ENCODE measurements at regions not wholly inside any gene's neighbourhood (a gene's known extent, or its start where the extent isn't known, plus 50 kb on each side); places are given as distances from the start of the nearest gene placed in this dataset.

GRCh38 chr5:83831834-83832233 is 111.2 kb upstream of the HAPLN1 start:
- H3K4me3 ChIP-seq = no peak overlapping the region
- TF ChIP-seq TARDBP (IDR thresholded peaks at IDR 0.05; ENCODE audit: borderline replicate concordance) (no peak), YY1 (IDR thresholded peaks at IDR 0.05; ENCODE audit: low read depth, low read length) (no peak), IRF5 (IDR thresholded peaks at IDR 0.05; ENCODE audit: borderline replicate concordance) (no peak), ATF3 (IDR thresholded peaks at IDR 0.05; ENCODE audit: borderline replicate concordance, extremely low read depth, low read depth, low read length) (no peak)
- no peak for FAIRE-seq
- ATAC-seq = no peak
- no peaks in the 10 kb centered on the region for H4K20me1 ChIP-seq (ENCODE audit: control insufficient read depth, insufficient read depth)
- H3K9ac ChIP-seq (ENCODE audit: control insufficient read depth, insufficient read depth, low read length) = no peak overlapping the region
- no peak overlapping the region for H2AFZ ChIP-seq (ENCODE audit: control insufficient read depth, low read depth, low read length)
- WGBS (ENCODE audit: insufficient coverage, insufficient replicate concordance, low lambda C conversion rate, missing lambda C conversion rate) = 94% methylated on average over 1 of the region's 1 CpG
- ChIA-PET CTCF (no interaction called here), POLR2A (interaction anchor here (0.6 kb wide), 1 partner anchor 1568 kb away, joined by 3 read pairs; no protein-coding TSS in a partner anchor), RAD21 (ENCODE audit: unreplicated experiment) (no interaction called here), SMC1A (ENCODE audit: uncharacterized antibody, unreplicated experiment) (no interaction called here)
- no peaks in the 10 kb centered on the region for H3K36me3 ChIP-seq (ENCODE audit: control insufficient read depth in 2 of 2, insufficient read depth in 2 of 2, low read length in 1 of 2)
- intact Hi-C loops (cut with micrococcal nuclease; ENCODE audit: unreplicated experiment) = no loop called here
- no peaks in the 10 kb centered on the region for H3K9me3 ChIP-seq (replicated peaks; ENCODE audit: control insufficient read depth, insufficient read depth, low read length)
- BruUV-seq (replicated peaks) = no TSS peak
- no peak overlapping the region for H3K27ac ChIP-seq (ENCODE audit: control insufficient read depth, insufficient read depth)
- H3K4me2 ChIP-seq (ENCODE audit: control insufficient read depth, insufficient read depth) = no peak overlapping the region
- no peak for DNase-seq (ENCODE audit: low read depth, low spot score)
- H3K27me3 ChIP-seq (replicated peaks in 1 of 2; ENCODE audit: control insufficient read depth in 2 of 2, insufficient read depth in 2 of 2, low read length in 1 of 2) = no peaks in the 10 kb centered on the region
- no peaks in the 10 kb centered on the region for H3K79me2 ChIP-seq (ENCODE audit: control insufficient read depth, insufficient read depth, low read length)
- in situ Hi-C loops (cut with MboI) = no loop called here
- no peaks in the 10 kb centered on the region for H3K4me1 ChIP-seq (ENCODE audit: control insufficient read depth, insufficient read depth, low read length)

GRCh38 chr5:83827111-83827557 is 106.5 kb upstream of the HAPLN1 start:
- TF ChIP-seq IRF3 (IDR thresholded peaks at IDR 0.05) (no peak), WRNIP1 (IDR thresholded peaks at IDR 0.05; ENCODE audit: borderline replicate concordance, low read depth, low read length) (no peak), SMAD1 (IDR thresholded peaks at IDR 0.05; ENCODE audit: low read depth, partially characterized antibody) (no peak), IKZF2 (IDR thresholded peaks at IDR 0.05) (no peak), NFXL1 (IDR thresholded peaks at IDR 0.05; ENCODE audit: borderline replicate concordance) (no peak), TBL1XR1 (IDR thresholded peaks at IDR 0.05; ENCODE audit: low read depth, low read length) (no peak), SREBF1 (IDR thresholded peaks at IDR 0.05; ENCODE audit: low read length) (no peak), ZSCAN29 (IDR thresholded peaks at IDR 0.05) (no peak)
- 0% methylated on average over 1 of the region's 1 CpG for WGBS (ENCODE audit: insufficient coverage, insufficient replicate concordance, low lambda C conversion rate, missing lambda C conversion rate)

More at GRCh38 chr5:83827111-83827557, 106.5 kb upstream of the HAPLN1 start:
- ChIA-PET CTCF (no interaction called here), RAD21 (ENCODE audit: unreplicated experiment) (no interaction called here), POLR2A (no interaction called here), SMC1A (ENCODE audit: uncharacterized antibody, unreplicated experiment) (no interaction called here)
- H3K27ac ChIP-seq (ENCODE audit: control insufficient read depth, insufficient read depth) = no peak overlapping the region
- H3K79me2 ChIP-seq (ENCODE audit: control insufficient read depth, insufficient read depth, low read length) = no peaks in the 10 kb centered on the region
- in situ Hi-C loops (cut with MboI) (no loop called here), intact Hi-C loops (cut with micrococcal nuclease; ENCODE audit: unreplicated experiment) (no loop called here)
- no TSS peak for BruUV-seq (replicated peaks)
- H2AFZ ChIP-seq (ENCODE audit: control insufficient read depth, low read depth, low read length) = no peak overlapping the region
- no peaks in the 10 kb centered on the region for H3K4me1 ChIP-seq (ENCODE audit: control insufficient read depth, insufficient read depth, low read length)
- H3K36me3 ChIP-seq (ENCODE audit: control insufficient read depth in 2 of 2, insufficient read depth in 2 of 2, low read length in 1 of 2) = no peaks in the 10 kb centered on the region
- H3K27me3 ChIP-seq (replicated peaks in 1 of 2; ENCODE audit: control insufficient read depth in 2 of 2, insufficient read depth in 2 of 2, low read length in 1 of 2) = no peaks in the 10 kb centered on the region
- ATAC-seq (no peak), FAIRE-seq (no peak), DNase-seq (ENCODE audit: low read depth, low spot score) (no peak)
- H3K4me3 ChIP-seq = no peak overlapping the region
- H3K9me3 ChIP-seq (replicated peaks; ENCODE audit: control insufficient read depth, insufficient read depth, low read length) = no peaks in the 10 kb centered on the region
- no peaks in the 10 kb centered on the region for H4K20me1 ChIP-seq (ENCODE audit: control insufficient read depth, insufficient read depth)
- no peak overlapping the region for H3K4me2 ChIP-seq (ENCODE audit: control insufficient read depth, insufficient read depth)
- no peak overlapping the region for H3K9ac ChIP-seq (ENCODE audit: control insufficient read depth, insufficient read depth, low read length)
